ENCODE measurements at regions not wholly inside any gene's neighbourhood (a gene's known extent, or its start where the extent isn't known, plus 50 kb on each side); places are given as distances from the start of the nearest gene placed in this dataset.

DNA sequence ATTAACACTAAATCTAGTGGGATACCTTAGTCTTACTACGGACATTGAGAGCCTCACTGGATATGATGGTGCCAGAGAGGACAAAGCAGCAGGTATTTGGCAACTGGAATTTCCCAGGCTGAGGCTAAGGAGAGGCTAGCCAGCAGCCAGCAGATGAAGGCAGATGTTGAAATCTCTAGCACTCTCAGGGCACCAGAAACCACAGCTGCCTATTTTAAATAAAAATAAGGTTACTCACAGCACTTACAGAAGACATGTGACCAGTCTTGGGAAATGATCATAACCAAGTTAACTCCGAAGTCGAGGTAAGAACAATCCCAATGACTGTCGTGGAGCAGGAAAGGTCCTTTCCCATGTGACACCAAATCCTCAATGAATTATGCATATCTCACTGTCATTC is 1726.0 kb downstream of the EFNB2 start:
- TF ChIP-seq, protein P1, sequence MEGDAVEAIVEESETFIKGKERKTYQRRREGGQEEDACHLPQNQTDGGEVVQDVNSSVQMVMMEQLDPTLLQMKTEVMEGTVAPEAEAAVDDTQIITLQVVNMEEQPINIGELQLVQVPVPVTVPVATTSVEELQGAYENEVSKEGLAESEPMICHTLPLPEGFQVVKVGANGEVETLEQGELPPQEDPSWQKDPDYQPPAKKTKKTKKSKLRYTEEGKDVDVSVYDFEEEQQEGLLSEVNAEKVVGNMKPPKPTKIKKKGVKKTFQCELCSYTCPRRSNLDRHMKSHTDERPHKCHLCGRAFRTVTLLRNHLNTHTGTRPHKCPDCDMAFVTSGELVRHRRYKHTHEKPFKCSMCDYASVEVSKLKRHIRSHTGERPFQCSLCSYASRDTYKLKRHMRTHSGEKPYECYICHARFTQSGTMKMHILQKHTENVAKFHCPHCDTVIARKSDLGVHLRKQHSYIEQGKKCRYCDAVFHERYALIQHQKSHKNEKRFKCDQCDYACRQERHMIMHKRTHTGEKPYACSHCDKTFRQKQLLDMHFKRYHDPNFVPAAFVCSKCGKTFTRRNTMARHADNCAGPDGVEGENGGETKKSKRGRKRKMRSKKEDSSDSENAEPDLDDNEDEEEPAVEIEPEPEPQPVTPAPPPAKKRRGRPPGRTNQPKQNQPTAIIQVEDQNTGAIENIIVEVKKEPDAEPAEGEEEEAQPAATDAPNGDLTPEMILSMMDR (IDR thresholded peaks at IDR 0.05), result no peak
- TF ChIP-seq POLR2A (IDR thresholded peaks at IDR 0.05) (no peak), POLR2AphosphoS5 (IDR thresholded peaks at IDR 0.05) (no peak), EP300 (IDR thresholded peaks at IDR 0.05) (no peak)
- Histone ChIP-seq H3K9me3 (no peaks in the 10 kb centered on the region), H3K4me1 (no peaks in the 10 kb centered on the region), H3K36me3 (no peaks in the 10 kb centered on the region), H3K27ac (no peak overlapping the region), H3K27me3 (no peaks in the 10 kb centered on the region), H3K4me3 (no peak overlapping the region)
- no peak for ATAC-seq
- WGBS, 2 donors (ENCODE audit: low coverage in 1 of 2), result 84 to 85% methylated on average over 3 to 4 of the region's 4 CpGs

DNA sequence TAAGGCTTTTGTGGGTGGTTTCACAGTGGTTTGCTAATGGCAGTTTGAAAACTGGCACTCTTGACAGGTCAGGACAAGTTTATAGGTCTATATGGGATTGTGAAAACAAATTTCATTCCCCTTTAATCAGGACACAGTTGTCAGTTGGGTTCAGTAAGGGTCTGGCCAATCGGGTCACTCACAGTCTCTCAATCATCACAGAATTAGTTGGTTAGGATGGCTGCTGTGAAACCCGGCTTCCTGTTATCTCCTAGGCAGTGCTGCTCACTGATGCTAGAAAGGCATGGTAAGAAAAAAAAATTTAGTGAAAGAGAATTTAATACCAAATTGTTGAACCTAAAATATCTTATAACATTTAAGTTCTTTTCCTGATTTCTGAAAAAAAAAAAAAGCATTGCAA is 1730.1 kb downstream of the EFNB2 start:
- Histone ChIP-seq H3K27ac (no peak overlapping the region), H3K4me1 (no peaks in the 10 kb centered on the region), H3K36me3 (no peaks in the 10 kb centered on the region), H3K4me3 (no peak overlapping the region), H3K9me3 (no peaks in the 10 kb centered on the region), H3K27me3 (no peaks in the 10 kb centered on the region)
- ATAC-seq, result no peak
- no peak for TF ChIP-seq POLR2A (IDR thresholded peaks at IDR 0.05)
- TF ChIP-seq EP300 (IDR thresholded peaks at IDR 0.05), result no peak
- no peak for TF ChIP-seq POLR2AphosphoS5 (IDR thresholded peaks at IDR 0.05)
- TF ChIP-seq, protein P1 (IDR thresholded peaks at IDR 0.05), result no peak
- 56% methylated on average over 2 of the region's 2 CpGs; no CpG with 5 or more reads in 1 of the 2 donors for WGBS, 2 donors (ENCODE audit: low coverage in 1 of 2)

DNA sequence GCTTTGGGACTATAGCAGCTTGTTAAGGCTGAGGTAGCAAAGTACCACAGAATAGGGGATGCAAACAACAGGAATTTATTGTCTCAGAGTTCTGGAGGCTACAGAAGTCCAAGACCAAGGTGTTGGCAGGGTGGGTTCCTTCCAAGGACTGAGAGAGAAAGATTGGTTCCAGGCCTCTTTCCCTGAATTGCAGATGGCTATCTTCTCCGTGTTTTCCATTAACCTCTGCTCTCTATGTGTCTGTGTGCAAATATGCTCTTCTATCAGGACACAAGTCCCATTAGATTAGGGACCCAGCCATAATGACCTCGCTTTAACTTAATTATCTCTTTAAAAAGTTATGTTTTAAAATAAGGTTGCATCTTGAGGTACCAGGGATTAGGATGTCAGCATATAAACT is 1732.9 kb upstream of the SLC10A2 start:
- Histone ChIP-seq H3K9me3 (no peaks in the 10 kb centered on the region), H3K27ac (no peak overlapping the region), H3K27me3 (no peaks in the 10 kb centered on the region), H3K4me1 (no peaks in the 10 kb centered on the region), H3K36me3 (no peaks in the 10 kb centered on the region), H3K4me3 (no peak overlapping the region)
- 79 to 90% methylated on average over 2 of the region's 2 CpGs for WGBS, 2 donors (ENCODE audit: low coverage in 1 of 2)
- TF ChIP-seq POLR2AphosphoS5 (IDR thresholded peaks at IDR 0.05), result no peak
- no peak for TF ChIP-seq EP300 (IDR thresholded peaks at IDR 0.05)
- no peak for ATAC-seq

DNA sequence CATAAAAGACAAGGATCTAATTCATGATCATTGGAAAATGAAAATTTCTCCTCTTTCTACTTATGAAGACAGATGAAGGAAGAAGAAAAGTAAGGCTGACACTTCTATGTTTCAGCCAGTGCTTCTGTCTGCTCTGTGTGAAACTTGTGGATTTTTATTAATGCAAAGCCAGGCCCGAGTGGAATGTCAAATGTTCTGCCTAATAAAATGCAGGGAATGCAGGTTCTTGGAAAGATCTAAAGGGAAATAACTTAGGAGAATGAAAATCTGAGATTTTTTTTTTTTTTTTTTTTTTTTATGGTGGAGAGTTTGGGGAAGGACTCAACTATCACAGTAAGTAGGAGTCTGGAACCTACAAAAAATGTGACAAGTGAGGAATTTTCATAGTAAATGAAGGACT is 1732.3 kb upstream of the SLC10A2 start:
- TF ChIP-seq, protein P1 (IDR thresholded peaks at IDR 0.05), result no peak
- H3K4me1 ChIP-seq, result no peaks in the 10 kb centered on the region
- no peaks in the 10 kb centered on the region for H3K36me3 ChIP-seq
- no peaks in the 10 kb centered on the region for H3K9me3 ChIP-seq
- H3K27me3 ChIP-seq, result no peaks in the 10 kb centered on the region
- 47 to 53% methylated on average over 1 of the region's 1 CpG for WGBS, 2 donors (ENCODE audit: low coverage in 1 of 2)
- no peak overlapping the region for H3K27ac ChIP-seq
- H3K4me3 ChIP-seq, result no peak overlapping the region
- no peak for ATAC-seq

DNA sequence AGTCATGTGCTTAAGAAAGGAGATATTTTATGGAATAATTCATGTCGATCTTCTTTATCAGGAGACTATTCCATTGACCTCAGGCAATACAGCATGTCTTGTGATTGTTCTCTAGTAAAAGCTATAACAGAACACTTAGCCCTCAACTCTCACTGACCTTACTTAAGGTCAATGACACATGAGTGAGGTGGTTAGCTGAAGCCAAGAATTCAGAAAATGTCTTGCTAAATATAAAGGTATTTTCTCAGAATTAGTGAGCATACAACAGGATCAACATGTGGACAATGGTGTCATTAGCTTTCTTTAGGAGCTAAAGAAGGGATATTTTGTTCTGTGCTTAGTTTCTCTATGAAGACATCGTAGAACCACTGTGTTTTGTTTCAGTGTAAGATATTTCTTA is 1730.4 kb upstream of the SLC10A2 start:
- no peaks in the 10 kb centered on the region for H3K9me3 ChIP-seq
- TF ChIP-seq POLR2AphosphoS5 (IDR thresholded peaks at IDR 0.05) (no peak), POLR2A (IDR thresholded peaks at IDR 0.05) (no peak), EP300 (IDR thresholded peaks at IDR 0.05) (no peak)
- TF ChIP-seq, protein P1 (IDR thresholded peaks at IDR 0.05), result no peak
- H3K27ac ChIP-seq, result no peak overlapping the region
- H3K36me3 ChIP-seq, result no peaks in the 10 kb centered on the region
- H3K27me3 ChIP-seq, result no peaks in the 10 kb centered on the region
- WGBS, 2 donors (ENCODE audit: low coverage in 1 of 2), result 92 to 100% methylated on average over 2 of the region's 2 CpGs
- no peak for ATAC-seq
- no peak overlapping the region for H3K4me3 ChIP-seq
- H3K4me1 ChIP-seq, result no peaks in the 10 kb centered on the region

DNA sequence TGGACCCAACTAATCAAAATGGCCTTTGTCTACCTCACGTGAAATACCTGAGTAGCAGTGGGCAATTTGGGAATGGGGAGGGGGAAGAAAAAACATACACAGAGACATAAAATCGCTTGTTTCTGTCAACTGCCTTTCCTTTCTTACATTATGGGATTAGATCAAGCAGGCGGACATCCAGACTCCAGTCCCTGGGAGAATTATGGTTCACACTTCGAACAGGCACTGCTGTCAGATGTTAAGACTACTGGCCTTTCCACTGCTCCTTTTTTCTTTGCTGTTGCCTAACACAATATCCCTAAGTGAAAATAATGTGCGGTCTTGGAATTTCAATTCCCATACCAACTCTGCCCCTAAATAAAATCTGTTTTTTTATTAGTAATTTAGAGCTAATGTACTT is 1719.7 kb upstream of the SLC10A2 start:
- no peaks in the 10 kb centered on the region for H3K27me3 ChIP-seq
- no peaks in the 10 kb centered on the region for H3K9me3 ChIP-seq
- no peaks in the 10 kb centered on the region for H3K36me3 ChIP-seq
- WGBS, 2 donors (ENCODE audit: low coverage in 1 of 2), result 70 to 81% methylated on average over 4 to 5 of the region's 5 CpGs
- H3K4me1 ChIP-seq, result no peaks in the 10 kb centered on the region
- H3K4me3 ChIP-seq, result no peak overlapping the region
- no peak overlapping the region for H3K27ac ChIP-seq
- ATAC-seq, result no peak
- TF ChIP-seq POLR2AphosphoS5 (IDR thresholded peaks at IDR 0.05) (no peak), POLR2A (IDR thresholded peaks at IDR 0.05) (no peak), EP300 (IDR thresholded peaks at IDR 0.05) (no peak)
- TF ChIP-seq, protein P1 (IDR thresholded peaks at IDR 0.05), result no peak

Measured in gastroesophageal sphincter (tissue), 4 donors.